H4 (cell line): ENCODE measurements at regions not wholly inside any gene's neighbourhood (a gene's known extent, or its start where the extent isn't known, plus 50 kb on each side); places are given as distances from the start of the nearest gene placed in this dataset.

Experiments used
- DNase-seq: peaks from one replicate; pipeline ENCODE4 v3.0.0-alpha.2; 2015; ENCODE audit warnings: low spot score

GRCh38 chr2:147506889-147507288, 337.9 kb upstream of the ACVR2A start:
- no peak for DNase-seq

- DNase-seq: no peak
Observed at GRCh38 chr2:147502711-147503290, 342.0 kb upstream of the ACVR2A start.

GRCh38 chr2:147501968-147502367, 342.9 kb upstream of the ACVR2A start:
- no peak for DNase-seq

GRCh38 chr2:147500819-147501395, 343.9 kb upstream of the ACVR2A start:
- no peak for DNase-seq

GRCh38 chr2:147500229-147500628, 344.6 kb upstream of the ACVR2A start:
- no peak for DNase-seq

- no peak for DNase-seq
Observed at GRCh38 chr2:147499785-147500184, 345.0 kb upstream of the ACVR2A start.

GRCh38 chr2:147495734-147496133, 349.1 kb upstream of the ACVR2A start:
- DNase-seq: no peak

- DNase-seq: no peak
Observed at GRCh38 chr2:147492471-147492870, 352.4 kb upstream of the ACVR2A start.

GRCh38 chr2:147491506-147491905, 353.3 kb upstream of the ACVR2A start:
- no peak for DNase-seq

GRCh38 chr2:147490401-147491261, 354.2 kb upstream of the ACVR2A start:
- no peak for DNase-seq

GRCh38 chr2:147488472-147488871, 356.4 kb upstream of the ACVR2A start:
- DNase-seq: no peak

GRCh38 chr2:147487978-147488289, 356.9 kb upstream of the ACVR2A start:
- DNase-seq: no peak

GRCh38 chr2:147487286-147487977, 357.4 kb upstream of the ACVR2A start:
- no peak for DNase-seq

- DNase-seq: no peak
Observed at GRCh38 chr2:147485210-147485851, 359.5 kb upstream of the ACVR2A start.

- no peak for DNase-seq
Observed at GRCh38 chr2:147483911-147484310, 360.9 kb upstream of the ACVR2A start.

GRCh38 chr2:147482916-147483669, 361.7 kb upstream of the ACVR2A start:
- DNase-seq: no peak

- no peak for DNase-seq
Observed at GRCh38 chr2:147482111-147482895, 362.5 kb upstream of the ACVR2A start.

GRCh38 chr2:147479358-147479757, 365.5 kb upstream of the ACVR2A start:
- DNase-seq: no peak

GRCh38 chr2:147473075-147473474, 371.8 kb upstream of the ACVR2A start:
- DNase-seq: no peak

GRCh38 chr2:147471126-147471525, 373.7 kb upstream of the ACVR2A start:
- DNase-seq: no peak

GRCh38 chr2:147469471-147469870, 375.4 kb upstream of the ACVR2A start:
- DNase-seq: no peak
